GM21515 (cell line): ENCODE measurements at regions not wholly inside any gene's neighbourhood (a gene's known extent, or its start where the extent isn't known, plus 50 kb on each side); places are given as distances from the start of the nearest gene placed in this dataset.

Experiments
- ATAC-seq: cut with Tn5 transposase; IDR thresholded peaks from one replicate; pipeline ENCODE4 v1.9.1; 2021; ENCODE audit not compliant: unreplicated experiment

DNA sequence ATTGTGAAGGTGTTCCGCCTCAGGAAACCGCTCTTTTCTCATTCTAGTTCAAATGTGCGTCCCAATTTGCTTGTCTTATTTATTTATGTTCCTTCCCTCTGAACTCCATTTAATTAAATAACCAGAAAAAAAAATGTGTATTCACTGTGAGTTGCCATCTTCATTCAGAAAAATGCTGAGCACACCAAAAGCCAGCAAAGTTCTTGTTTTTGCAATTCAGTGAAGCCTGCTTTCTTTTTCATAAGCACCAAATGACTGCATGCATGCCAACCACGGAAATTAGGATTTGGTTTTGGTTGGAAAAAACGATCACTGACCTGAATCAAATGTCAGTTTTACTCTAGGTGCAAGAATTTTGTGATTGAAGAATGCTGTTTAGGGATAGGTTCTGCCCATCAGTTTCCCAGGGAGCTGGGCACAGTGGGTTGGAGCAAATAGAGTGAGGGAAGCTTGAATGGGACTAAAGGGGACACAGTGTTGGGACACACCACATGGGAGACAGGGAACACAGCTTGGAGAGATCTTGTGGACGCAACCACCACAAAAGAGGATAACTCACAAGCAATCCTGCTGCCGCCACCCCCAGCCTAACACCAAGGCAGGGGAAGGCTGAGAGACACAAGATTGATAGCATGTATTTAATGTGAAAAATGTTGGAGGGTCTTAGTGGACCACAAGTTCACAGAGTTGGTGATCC lies 183.4 kb upstream of the GALNT2 start:
- ATAC-seq: no peak

DNA sequence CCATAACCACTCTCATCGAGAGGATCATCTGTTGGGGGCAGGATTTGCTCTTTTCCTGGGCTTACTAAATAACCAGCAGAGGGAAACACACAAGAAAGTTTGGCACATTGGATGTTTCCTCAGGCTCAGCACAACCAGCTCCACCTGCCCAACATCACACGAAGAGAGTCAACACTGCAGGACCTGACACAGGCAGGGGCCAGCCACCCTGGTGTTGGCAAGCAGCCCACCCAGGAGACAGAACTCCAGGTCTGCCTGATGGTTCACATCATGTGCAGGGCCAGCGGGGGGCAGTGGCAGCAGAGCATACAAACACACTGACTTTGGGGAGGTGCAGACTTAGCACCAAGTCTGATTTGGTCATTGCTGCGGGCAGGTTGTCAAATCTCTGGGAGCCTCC lies 182.3 kb upstream of the GALNT2 start:
- ATAC-seq: no peak

DNA sequence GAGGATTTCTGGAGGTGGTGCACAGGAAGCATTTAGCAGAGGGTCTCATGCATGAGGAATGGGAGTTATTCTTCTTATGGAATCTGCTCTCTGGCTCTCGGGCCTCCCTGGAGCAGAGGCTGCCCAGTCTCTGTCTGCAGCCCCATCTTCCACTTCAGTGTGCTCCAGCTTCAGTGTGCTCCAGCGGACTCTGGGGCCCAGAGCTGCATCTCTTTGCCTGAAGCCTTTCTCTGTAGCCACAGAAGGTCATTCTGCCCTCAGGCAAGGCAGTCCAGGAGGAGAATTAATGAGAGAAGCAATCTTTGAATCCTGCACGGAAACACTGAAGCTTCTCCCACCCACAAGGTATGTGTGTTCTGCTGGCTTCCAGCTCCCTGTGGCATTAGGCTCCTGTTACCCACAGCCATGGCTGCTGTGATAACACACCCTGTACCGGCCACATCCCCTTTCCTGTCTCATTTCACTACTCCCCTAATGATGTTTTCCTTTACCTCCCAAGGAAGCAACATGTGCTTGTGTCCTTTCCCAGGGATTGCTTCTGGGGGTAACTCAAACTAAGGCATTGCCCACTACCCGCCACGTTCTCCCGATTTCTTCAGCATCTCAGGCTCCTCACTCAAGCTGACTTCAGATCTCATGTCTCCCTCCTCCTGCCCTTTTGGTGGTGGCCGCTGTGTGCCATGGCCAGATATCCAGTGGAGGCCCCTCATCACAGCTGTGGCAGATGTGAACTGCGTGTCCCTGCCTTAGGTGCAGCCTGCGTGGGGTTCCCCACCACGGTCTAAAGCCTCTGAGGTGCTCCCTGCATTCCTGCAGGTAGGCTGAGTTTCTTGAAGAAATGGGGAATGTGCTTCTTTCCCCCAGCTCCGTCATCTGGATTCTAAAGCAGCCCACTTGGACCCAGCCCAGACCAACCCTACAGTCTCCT lies 181.2 kb upstream of the GALNT2 start:
- no peak for ATAC-seq

DNA sequence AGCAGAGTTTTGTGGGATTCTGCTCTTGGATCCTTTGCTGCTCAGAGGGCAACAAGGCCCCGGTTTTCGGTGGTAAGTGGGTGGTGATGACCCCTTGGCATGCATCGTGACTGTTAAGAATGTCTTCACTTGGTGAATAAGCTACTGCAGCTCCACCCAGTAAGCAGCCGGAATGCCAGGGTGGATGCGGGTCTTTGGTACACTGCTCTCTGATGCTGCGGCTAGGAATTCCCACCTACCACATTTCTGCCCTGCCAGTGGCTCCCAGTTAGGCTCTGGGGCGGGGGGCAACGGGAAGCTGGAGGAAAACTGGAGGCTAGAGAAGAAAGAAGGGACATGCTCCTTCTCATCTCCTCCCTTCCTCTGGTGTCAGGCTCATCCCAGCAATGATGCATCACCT lies 180.4 kb upstream of the GALNT2 start:
- no peak for ATAC-seq

DNA sequence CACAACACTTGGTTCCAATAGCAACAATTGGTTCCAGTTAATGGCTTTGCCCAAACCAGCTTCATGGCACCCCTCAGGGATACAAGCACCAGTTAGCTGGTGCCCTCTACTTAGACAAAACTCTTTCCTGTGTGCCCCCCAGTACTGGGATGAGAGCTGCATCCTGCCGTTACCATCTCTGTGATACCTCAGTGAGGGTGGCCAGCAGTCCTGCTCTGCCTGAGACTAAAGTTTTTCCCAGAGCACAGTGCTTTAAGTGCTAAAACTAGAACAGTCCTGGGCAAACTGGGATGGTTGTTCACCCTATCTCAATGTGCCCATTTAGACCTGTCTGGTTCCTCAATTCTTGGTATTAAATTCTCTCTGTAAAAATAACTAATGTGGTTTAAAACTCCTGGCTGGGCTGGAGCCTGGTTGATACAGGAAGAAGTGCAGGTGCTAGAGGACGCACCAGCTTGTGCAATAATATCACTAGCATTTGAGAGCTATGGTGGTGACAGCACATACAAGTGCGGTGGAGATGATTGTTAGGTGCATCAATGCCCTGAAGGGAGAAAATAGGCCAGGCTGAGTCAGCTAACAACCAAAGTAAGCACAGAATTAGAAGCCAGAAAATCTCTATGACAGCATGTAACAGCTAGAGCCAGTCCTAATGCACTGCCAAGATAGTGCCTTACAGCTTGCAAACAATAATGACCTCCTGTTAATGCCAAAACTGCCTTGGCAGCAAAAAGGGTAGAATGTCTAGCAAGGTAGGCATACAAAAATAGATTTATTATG lies 179.8 kb upstream of the GALNT2 start:
- ATAC-seq: no peak

DNA sequence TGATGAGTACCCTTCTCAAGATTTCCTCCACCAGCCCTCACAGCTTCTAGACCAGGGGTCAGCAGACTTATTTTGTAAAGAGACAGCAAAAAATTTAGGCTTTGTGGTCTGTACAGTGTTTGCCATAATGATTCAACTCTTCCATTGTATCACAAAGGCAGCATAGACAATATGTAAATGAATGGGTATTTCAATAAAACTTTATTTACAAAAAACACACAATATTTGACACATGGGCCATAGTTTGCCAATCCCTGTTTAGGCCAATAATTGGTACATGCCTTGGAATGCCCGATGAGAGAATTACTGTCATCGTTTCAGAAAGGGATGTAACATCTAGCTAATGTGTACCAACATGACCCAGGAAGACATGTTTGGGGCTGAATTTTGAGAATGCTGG lies 178.9 kb upstream of the GALNT2 start:
- ATAC-seq: no peak

DNA sequence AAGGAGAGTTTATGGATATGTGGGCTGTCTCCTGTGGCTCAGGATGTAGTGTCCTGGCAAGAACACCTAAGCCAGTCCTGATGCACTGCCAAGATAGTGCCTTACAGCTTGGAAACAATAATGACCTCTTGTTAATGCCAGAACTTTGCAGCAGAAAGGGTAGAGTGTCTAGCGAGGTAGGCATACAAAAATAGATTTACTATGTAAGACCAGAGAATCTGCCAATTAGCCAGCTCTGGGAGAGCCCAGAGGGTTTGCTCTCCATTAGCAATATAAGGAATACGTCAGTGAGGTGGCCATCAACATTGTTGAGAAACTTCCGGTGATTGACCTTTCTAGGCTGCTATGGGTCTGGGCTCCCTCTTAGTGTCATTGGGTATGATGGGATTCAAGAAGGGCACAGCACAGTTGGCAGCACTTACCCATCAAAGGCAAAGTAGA lies 178.5 kb upstream of the GALNT2 start:
- ATAC-seq: no peak

DNA sequence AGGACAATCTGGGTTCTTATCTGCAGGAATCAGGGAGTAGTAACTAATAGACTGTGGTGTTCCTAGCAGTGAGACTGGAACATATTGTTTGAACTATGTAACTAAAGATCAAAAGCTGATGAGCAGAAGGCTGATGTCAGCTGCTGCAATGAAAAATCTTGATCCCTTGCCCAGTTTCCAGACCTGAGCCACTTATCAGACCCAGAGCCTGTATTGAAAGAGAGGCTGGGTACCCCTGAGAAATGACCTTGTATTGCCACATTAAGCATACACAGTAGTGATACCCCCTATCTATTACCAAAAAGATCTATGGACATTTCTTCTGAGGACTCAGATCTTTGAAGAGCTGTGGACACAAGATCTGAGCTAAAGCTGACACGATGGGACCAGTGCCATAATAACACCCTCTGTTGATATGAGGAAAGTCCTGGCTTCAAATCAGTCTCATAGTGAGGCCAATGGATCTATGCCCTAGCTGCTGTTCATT lies 178.0 kb upstream of the GALNT2 start:
- no peak for ATAC-seq

DNA sequence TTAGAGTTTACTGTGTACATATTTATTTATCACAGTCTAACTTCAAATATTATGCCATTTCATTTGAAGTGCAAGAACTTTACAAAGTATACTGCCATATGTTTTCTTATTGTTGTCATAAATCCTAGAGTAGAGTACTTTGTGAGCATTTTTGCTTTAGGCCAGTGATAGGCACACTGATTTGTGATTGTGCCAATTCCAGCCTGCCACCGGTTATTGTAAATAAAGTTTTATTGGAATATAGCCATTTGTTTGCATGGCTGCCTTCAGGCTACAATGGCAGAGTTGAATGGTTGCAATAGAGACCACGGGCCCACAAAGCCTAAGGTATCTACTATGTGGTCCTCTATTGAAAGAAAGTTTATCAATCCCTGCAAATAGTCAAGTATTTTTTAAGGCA lies 175.8 kb upstream of the GALNT2 start:
- ATAC-seq: no peak

DNA sequence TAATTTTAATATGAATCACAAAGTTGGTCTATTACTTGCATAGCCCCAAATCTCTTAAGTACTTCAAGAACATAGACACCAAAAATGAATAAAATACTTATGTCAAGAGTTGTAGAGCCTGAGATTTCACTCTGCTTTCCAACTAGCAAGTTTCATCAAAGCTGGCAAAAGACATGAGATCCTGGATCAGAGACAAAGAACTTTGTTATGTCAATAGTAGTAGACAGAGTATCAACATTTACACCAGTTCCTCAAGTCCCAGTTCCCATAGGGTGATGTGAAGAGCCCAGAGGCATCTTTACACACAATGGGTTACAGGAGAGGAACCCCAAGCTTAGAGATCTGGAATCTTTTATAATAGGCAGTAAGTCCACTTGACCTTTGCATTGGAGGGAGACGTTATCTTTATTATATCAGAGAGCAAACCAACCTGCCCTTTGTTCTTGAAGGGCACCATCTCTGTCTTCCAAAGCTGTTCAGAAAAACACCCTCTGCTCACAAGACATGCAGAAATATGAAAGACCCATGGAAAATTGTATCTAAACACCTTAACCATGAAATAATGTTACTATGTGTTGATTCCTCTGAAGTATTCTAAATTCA lies 174.4 kb upstream of the GALNT2 start:
- ATAC-seq: no peak

DNA sequence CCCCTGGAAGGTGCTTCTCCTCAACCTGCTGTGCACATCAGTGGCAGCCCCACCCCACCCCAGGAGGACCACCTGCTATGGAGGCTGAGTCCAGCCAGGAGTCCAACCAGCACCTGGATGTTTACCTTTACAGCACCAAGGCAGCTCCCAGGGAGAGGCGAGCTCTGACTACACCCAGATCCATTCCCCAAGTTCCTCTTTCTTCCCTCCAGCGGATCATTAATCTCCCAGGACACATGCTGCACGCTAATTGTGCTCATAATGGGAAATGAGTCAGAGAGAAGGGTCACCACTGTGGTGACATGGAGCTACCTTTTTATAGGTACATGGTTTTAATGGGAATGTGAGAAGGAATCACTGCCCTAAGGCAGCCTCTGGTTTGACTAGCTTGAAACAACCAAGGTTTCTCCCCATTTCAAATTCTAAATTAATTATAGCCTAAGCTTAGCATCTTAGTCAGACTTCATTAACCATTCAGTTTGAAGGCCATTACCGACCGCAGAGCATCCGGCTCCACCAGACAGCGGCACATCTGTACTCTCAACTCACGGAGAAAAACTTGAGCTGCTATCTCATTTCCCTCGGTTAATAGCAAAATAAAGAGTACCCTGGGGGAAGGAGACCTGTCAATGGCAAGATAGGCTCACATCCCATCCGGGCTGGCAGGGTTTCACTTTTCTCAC lies 173.1 kb upstream of the GALNT2 start:
- ATAC-seq: no peak

DNA sequence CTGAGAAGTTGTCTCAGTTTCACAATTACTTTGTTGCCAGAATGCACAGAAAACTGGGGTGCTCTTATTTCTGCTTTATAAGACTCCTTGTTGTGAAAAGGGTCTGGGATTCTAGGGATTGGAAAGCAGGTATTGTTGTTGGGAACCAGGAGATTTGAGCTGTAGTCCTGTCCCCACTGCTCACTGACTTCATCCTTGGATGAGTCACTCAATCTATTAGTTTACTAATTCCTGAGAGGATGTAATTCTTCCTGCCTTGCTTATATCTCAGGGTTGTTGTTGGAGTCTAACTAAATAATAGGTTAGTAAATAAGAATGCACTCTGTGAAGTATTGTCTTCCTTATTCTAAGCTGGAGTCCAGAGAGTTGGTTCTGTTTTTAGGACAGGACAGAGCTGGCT lies 172.5 kb upstream of the GALNT2 start:
- ATAC-seq: no peak

DNA sequence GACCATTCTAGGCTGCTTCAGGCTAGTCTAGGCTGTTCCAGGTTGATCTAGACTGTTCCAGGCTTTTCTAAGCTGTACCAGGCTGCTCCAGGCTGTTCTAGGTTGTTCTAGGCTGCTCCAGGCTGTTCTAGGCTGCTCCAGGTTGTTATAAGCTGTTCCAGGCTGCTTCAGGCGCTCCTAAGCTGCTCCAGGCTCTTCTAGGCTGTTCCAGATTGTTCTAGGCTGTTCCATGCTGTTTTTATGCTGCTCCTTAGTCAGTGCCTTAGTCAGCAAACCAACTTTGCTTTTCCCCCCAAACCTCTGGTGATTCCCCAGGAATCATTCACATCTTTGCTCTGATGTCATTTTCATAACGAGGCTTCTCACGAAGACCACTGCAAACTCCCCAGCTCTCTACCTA lies 171.4 kb upstream of the GALNT2 start:
- ATAC-seq: no peak

DNA sequence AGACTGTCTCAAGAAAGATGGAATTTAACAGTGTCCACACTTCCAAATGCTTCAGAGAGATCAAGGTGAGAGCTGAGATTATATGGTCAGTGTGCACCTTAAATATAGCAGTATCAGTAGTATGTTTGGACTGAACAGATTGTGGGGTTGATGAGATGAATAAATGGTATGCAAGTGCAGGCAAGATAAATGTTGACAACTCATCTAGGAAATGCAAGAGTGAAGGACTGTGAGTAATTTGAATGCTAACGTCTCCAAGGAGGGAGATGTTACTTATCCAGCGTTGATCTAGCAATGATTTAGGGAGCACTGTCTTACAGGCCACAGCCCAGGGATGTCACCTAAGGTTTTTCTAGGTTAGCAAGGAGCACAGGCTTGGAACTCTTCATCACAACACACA lies 170.7 kb upstream of the GALNT2 start:
- ATAC-seq: no peak

DNA sequence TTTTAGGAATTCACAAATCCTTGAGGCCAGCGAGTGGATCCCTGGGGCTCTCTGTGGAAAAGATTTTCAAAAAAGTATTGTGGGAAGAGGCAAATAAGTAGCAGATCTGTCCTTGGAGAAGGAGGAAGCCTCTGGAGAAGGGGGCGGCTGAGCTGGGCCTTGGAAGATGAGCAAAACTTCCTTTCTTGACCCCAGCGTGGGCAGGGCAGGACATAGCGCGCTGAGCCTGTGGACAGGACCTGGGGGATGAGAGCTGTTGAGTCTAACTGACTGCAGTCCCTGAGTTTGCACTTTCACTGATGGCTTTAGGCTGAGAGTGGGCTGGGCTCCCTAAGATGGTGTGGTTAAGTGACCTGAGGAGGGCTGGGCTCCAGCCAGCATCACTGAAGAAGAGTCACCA lies 170.2 kb upstream of the GALNT2 start:
- no peak for ATAC-seq

DNA sequence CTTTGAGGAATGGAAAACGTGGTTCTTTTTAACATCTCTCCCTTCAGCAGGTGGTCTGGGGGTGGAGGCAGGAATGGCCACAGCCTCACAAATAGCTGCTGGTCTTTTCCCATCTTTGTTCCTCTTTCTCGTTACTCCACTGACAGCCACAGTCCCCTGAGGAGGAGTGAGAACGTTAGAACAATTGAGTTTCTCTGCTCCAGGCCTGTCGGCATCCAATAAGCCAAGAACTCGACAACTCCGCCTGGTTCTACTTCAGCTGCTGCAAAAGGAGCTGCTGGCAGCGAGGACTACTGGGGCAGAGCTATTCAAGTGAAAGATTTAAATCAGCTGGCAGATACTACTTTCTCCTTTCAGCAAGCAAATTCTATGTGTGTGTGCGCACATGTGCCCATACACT lies 169.5 kb upstream of the GALNT2 start:
- ATAC-seq: no peak

DNA sequence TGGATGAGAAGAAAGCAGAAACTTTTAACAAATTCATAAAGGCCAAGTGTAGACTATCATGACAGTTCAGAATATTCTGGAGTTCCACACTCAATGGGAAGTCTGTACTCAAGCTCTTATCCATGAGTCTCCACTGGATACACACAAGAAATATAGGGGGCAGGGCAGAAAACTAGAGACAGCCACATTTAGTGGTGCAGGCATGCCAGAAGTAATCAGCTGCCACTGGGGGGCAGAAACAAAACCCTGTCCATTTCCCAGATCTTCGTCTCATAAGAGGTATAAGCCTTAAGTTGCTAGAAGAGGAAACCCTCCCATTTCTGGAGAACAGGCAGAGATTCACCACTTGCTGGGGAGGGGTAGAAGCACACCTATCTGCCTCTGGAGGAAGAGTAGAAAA lies 166.8 kb upstream of the GALNT2 start:
- no peak for ATAC-seq

DNA sequence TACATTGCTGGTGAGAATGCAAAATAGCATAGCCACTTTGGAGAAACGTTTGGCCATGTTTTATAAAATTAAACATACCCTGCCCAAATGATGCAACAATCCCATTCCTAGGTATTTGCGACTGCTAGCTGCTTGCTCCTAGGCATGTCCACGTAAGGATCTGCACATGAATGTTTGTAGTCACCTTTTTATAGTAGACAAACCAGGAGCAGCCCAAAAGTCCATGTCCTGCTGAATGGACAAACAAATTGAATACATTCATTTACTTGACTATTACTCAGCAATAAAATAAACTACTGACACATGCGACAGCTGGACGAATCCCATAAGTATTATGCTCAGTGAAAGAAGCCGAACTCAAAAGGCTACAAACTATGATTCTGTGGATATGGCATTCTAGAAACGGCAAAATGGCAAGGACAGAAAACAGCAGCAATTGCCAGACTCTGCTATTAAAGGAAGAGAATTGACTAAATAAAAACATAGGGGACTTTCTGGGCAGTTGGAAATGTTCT lies 161.9 kb upstream of the GALNT2 start:
- ATAC-seq: no peak

DNA sequence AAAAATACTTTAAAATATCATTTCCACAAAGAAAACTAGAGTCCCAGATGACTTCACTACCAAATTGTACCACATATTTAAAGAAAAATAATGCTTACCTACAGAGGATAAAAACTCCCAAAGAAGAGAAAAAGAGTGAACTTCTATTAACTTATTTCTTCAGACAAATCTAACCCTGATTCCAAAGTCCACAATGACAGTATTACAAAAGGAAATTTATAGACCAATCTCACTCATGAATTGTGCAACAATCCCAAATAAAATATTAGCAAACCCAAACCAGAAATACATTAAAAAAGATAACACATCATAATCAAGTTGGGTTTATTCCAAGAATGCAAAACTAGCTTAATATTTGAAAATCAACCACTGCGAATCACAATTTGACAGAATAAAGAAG lies 161.4 kb upstream of the GALNT2 start:
- no peak for ATAC-seq

DNA sequence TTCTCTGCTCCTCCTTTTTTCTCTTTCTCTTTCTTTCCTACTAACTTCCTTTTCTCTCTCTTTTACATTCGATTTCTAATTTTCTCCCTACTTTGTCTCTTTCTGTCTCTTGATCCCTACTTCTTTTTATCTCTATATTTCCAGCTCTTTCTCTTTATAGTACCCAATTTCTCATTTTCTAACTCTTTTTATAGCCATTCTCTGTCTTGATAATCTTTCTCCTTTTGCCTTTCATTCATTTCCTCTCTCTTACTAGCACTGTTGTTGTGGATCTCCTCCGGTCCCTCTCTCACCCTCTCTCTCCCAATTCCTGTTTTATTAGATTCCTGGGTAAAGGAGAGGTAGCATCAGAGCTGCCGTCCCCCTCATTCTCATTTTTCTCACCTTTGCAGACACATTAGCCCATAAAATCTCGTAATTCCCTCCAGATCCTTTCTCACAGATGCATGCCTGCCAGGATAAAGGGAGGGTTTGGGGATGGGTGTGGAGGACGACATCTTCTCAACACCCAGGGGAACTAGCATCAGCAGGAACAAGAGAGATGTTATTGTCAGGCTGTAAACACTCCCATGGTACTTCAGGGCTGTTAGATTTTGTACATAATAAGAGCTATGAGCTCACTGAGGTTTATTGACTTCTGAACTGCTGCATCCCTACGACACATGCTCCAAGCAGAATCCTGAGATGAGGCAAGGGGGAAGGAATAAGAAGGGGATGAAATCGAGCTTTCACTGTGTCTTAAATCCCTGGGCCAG lies 159.0 kb upstream of the GALNT2 start:
- no peak for ATAC-seq
